Natural killer cell treated with Interleukin-12 subunit alpha and Interleukin-12 subunit beta and Interleukin-15 and Interleukin-18, amount 100 ng/mL, for 72 hours (primary cell): ENCODE measurements at regions not wholly inside any gene's neighbourhood (a gene's known extent, or its start where the extent isn't known, plus 50 kb on each side); places are given as distances from the start of the nearest gene placed in this dataset.

Source experiments
- ATAC-seq, 2 donors: fragments of 150-1000 bp; cut with Tn5 transposase in 1 of 2; sonication (Bioruptor Pico), chemical (Tn5 transposase) in 1 of 2; 2 replicates each; pipeline ENCODE4 v1.10.0; 2021
- DNase-seq: peaks from one replicate; pipeline ENCODE4 v3.0.0; 2022; ENCODE audit warnings: low spot score
- H3K27ac Mint-ChIP-seq, 2 donors: 1 replicate in 1 of 2; 2 replicates in 1 of 2; pipeline ENCODE4 v1.8.0; 2022; ENCODE audit warnings: mixed read lengths in 2 of 2, mild to moderate bottlenecking in 1 of 2, moderate library complexity in 1 of 2
- H3K27me3 Mint-ChIP-seq, 2 donors: 1 replicate in 1 of 2; 2 replicates in 1 of 2; pipeline ENCODE4 v1.8.0; 2022; ENCODE audit warnings: mixed read lengths in 2 of 2
- H3K36me3 Mint-ChIP-seq: one replicate; pipeline ENCODE4 v1.8.0; 2022; ENCODE audit warnings: mixed read lengths
- H3K4me1 Mint-ChIP-seq, 2 donors: 1 replicate in 1 of 2; 2 replicates in 1 of 2; pipeline ENCODE4 v1.8.0; 2022; ENCODE audit warnings: low read depth in 2 of 2, mixed read lengths in 2 of 2, mild to moderate bottlenecking in 1 of 2
- H3K4me3 Mint-ChIP-seq: one replicate; pipeline ENCODE4 v1.8.0; 2022; ENCODE audit warnings: mixed read lengths
- H3K9me3 Mint-ChIP-seq: 2 replicates; pipeline ENCODE4 v1.8.0; 2022; ENCODE audit warnings: mixed read lengths

- H3K27ac Mint-ChIP-seq, result no peak overlapping the region
These were observed 352.4 kb upstream of the ACTBL2 start for GRCh38 chr5:57834829-57835608.

GRCh38 chr5:57833489-57833888 is 350.9 kb upstream of the ACTBL2 start:
- DNase-seq (no peak), ATAC-seq (no peak)
- Mint-ChIP-seq H3K27me3 (no peaks in the 10 kb centered on the region), H3K27ac (no peak overlapping the region), H3K36me3 (no peaks in the 10 kb centered on the region), H3K4me3 (no peak overlapping the region), H3K4me1 (no peaks in the 10 kb centered on the region), H3K9me3 (no peaks in the 10 kb centered on the region)

More at GRCh38 chr5:57834829-57835608, 352.4 kb upstream of the ACTBL2 start:
- no peaks in the 10 kb centered on the region for H3K4me1 Mint-ChIP-seq
- no peaks in the 10 kb centered on the region for H3K36me3 Mint-ChIP-seq
- no peaks in the 10 kb centered on the region for H3K9me3 Mint-ChIP-seq
- H3K27me3 Mint-ChIP-seq, result no peaks in the 10 kb centered on the region
- no peak for DNase-seq
- ATAC-seq, result no peak
- H3K4me3 Mint-ChIP-seq, result no peak overlapping the region

- ATAC-seq (no peak), DNase-seq (no peak)
- H3K4me3 Mint-ChIP-seq, result no peak overlapping the region
- H3K4me1 Mint-ChIP-seq, result no peaks in the 10 kb centered on the region
- no peaks in the 10 kb centered on the region for H3K9me3 Mint-ChIP-seq
- H3K27me3 Mint-ChIP-seq, result no peaks in the 10 kb centered on the region
- no peaks in the 10 kb centered on the region for H3K36me3 Mint-ChIP-seq
- H3K27ac Mint-ChIP-seq, result no peak overlapping the region
These were observed 350.3 kb upstream of the ACTBL2 start for GRCh38 chr5:57832875-57833274.

GRCh38 chr5:57831932-57832331 is 349.3 kb upstream of the ACTBL2 start:
- no peak for DNase-seq
- no peaks in the 10 kb centered on the region for H3K9me3 Mint-ChIP-seq
- H3K4me3 Mint-ChIP-seq, result no peak overlapping the region
- H3K27me3 Mint-ChIP-seq, result no peaks in the 10 kb centered on the region
- no peak overlapping the region for H3K27ac Mint-ChIP-seq
- no peak for ATAC-seq
- H3K36me3 Mint-ChIP-seq, result no peaks in the 10 kb centered on the region
- H3K4me1 Mint-ChIP-seq, result no peaks in the 10 kb centered on the region

GRCh38 chr5:57831090-57831489 is 348.5 kb upstream of the ACTBL2 start:
- Mint-ChIP-seq H3K9me3 (no peaks in the 10 kb centered on the region), H3K36me3 (no peaks in the 10 kb centered on the region), H3K4me1 (no peaks in the 10 kb centered on the region), H3K27ac (no peak overlapping the region), H3K4me3 (no peak overlapping the region), H3K27me3 (no peaks in the 10 kb centered on the region)
- ATAC-seq, result no peak
- no peak for DNase-seq

GRCh38 chr5:57828221-57828620 is 345.6 kb upstream of the ACTBL2 start:
- DNase-seq (no peak), ATAC-seq (no peak)
- no peak overlapping the region for H3K4me3 Mint-ChIP-seq
- H3K27ac Mint-ChIP-seq, result no peak overlapping the region
- no peaks in the 10 kb centered on the region for H3K36me3 Mint-ChIP-seq
- no peaks in the 10 kb centered on the region for H3K4me1 Mint-ChIP-seq
- no peaks in the 10 kb centered on the region for H3K9me3 Mint-ChIP-seq
- no peaks in the 10 kb centered on the region for H3K27me3 Mint-ChIP-seq

GRCh38 chr5:57825031-57825686 is 342.5 kb upstream of the ACTBL2 start:
- no peaks in the 10 kb centered on the region for H3K4me1 Mint-ChIP-seq
- H3K27me3 Mint-ChIP-seq, result no peaks in the 10 kb centered on the region
- H3K9me3 Mint-ChIP-seq, result no peaks in the 10 kb centered on the region
- H3K36me3 Mint-ChIP-seq, result no peaks in the 10 kb centered on the region
- ATAC-seq (no peak), DNase-seq (no peak)
- no peak overlapping the region for H3K27ac Mint-ChIP-seq
- no peak overlapping the region for H3K4me3 Mint-ChIP-seq

- Mint-ChIP-seq H3K4me3 (no peak overlapping the region), H3K4me1 (no peaks in the 10 kb centered on the region), H3K9me3 (no peaks in the 10 kb centered on the region), H3K27ac (no peak overlapping the region), H3K27me3 (no peaks in the 10 kb centered on the region), H3K36me3 (no peaks in the 10 kb centered on the region)
- no peak for ATAC-seq
- no peak for DNase-seq
These were observed 342.0 kb upstream of the ACTBL2 start for GRCh38 chr5:57824623-57825022.

GRCh38 chr5:57824047-57824446 is 341.4 kb upstream of the ACTBL2 start:
- Mint-ChIP-seq H3K36me3 (no peaks in the 10 kb centered on the region), H3K27ac (no peak overlapping the region), H3K4me3 (no peak overlapping the region), H3K4me1 (no peaks in the 10 kb centered on the region), H3K9me3 (no peaks in the 10 kb centered on the region), H3K27me3 (no peaks in the 10 kb centered on the region)
- DNase-seq (no peak), ATAC-seq (no peak)

GRCh38 chr5:57822651-57823050 is 340.0 kb upstream of the ACTBL2 start:
- Mint-ChIP-seq H3K4me3 (no peak overlapping the region), H3K4me1 (peaks cover 0 to 5% of the 10 kb centered on the region in 2 donors), H3K36me3 (no peaks in the 10 kb centered on the region), H3K9me3 (no peaks in the 10 kb centered on the region), H3K27ac (no peak overlapping the region), H3K27me3 (no peaks in the 10 kb centered on the region)
- DNase-seq (no peak), ATAC-seq (no peak)

- Mint-ChIP-seq H3K4me3 (no peak overlapping the region), H3K36me3 (no peaks in the 10 kb centered on the region), H3K27ac (peak overlapping the region in 1 of 2 donors; percentile 54), H3K4me1 (peaks cover 0 to 8% of the 10 kb centered on the region in 2 donors), H3K9me3 (no peaks in the 10 kb centered on the region), H3K27me3 (no peaks in the 10 kb centered on the region)
- ATAC-seq (no peak), DNase-seq (no peak)
These were observed 335.8 kb upstream of the ACTBL2 start for GRCh38 chr5:57818397-57818796.

- DNase-seq, result no peak
- peak in 1 of 2 donors; percentile 55 for ATAC-seq
- Mint-ChIP-seq H3K27me3 (no peaks in the 10 kb centered on the region), H3K4me1 (peaks cover 0 to 8% of the 10 kb centered on the region in 2 donors), H3K4me3 (no peak overlapping the region), H3K9me3 (no peaks in the 10 kb centered on the region), H3K36me3 (no peaks in the 10 kb centered on the region), H3K27ac (peak overlapping the region in 1 of 2 donors; percentile 54)
These were observed 335.3 kb upstream of the ACTBL2 start for GRCh38 chr5:57817924-57818323.

- Mint-ChIP-seq H3K36me3 (no peaks in the 10 kb centered on the region), H3K4me3 (no peak overlapping the region), H3K9me3 (no peaks in the 10 kb centered on the region), H3K4me1 (peaks cover 0 to 8% of the 10 kb centered on the region in 2 donors), H3K27ac (no peak overlapping the region), H3K27me3 (no peaks in the 10 kb centered on the region)
- ATAC-seq, result no peak
- DNase-seq, result no peak
These were observed 334.4 kb upstream of the ACTBL2 start for GRCh38 chr5:57817001-57817453.

GRCh38 chr5:57816108-57816507 is 333.5 kb upstream of the ACTBL2 start:
- peaks cover 0 to 8% of the 10 kb centered on the region in 2 donors for H3K4me1 Mint-ChIP-seq
- H3K27ac Mint-ChIP-seq, result no peak overlapping the region
- ATAC-seq (no peak), DNase-seq (no peak)
- H3K9me3 Mint-ChIP-seq, result no peaks in the 10 kb centered on the region
- no peaks in the 10 kb centered on the region for H3K27me3 Mint-ChIP-seq
- H3K36me3 Mint-ChIP-seq, result no peaks in the 10 kb centered on the region
- H3K4me3 Mint-ChIP-seq, result no peak overlapping the region
